DMS153 (cell line): ENCODE measurements at regions not wholly inside any gene's neighbourhood (a gene's known extent, or its start where the extent isn't known, plus 50 kb on each side); places are given as distances from the start of the nearest gene placed in this dataset.
"Not testable (repeated sequence)": the region's sequence is repeated elsewhere in the genome, so short reads cannot be mapped to it uniquely, and the experiment has no call there.

ENCODE experiments used
- DNase-seq: peaks from one replicate; lab custom pipeline; 2025; lab: John Stamatoyannopoulos, UW

GRCh38 chr4:128688846-128689437, 120.6 kb upstream of the JADE1 start:
- DNase-seq, result no peak

DNA sequence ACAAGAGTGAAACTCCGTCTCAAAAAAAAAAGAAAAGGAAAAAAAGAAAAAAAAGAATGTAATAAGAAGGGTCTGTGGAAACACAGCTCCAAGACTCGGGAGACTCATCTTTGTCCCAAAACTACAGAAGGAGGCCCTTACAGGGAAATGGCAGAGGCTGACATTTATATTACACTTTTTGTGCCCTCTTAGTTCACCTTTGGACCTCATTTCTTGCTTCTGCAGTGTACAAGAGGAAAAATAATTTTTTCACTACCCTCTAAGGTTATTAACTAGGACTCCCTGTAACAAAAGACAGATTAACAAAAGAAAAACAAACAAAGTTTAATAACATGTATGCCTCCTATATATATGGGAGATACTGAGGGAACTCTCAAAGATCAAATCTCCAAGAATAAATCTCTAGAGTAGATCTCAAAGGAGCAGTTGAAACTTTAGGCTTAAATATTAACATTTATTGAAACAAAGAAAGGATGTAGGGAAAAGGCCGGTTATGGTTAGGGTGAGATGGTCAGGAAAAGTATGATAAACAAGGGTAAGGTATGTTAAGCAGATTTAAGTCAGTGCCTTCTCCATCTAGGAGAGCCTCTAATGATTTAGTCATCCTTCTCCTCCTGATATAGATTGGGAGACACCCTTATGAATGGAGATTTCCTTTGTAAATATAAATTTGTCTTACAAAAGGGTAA, 121.3 kb upstream of the JADE1 start:
- DNase-seq, result no peak

GRCh38 chr4:128686810-128687209, 122.7 kb upstream of the JADE1 start:
- DNase-seq, result no peak

GRCh38 chr4:128686032-128686465, 123.5 kb upstream of the JADE1 start:
- no peak for DNase-seq

GRCh38 chr4:128684016-128684415, 125.5 kb upstream of the JADE1 start:
- DNase-seq, result no peak

- no peak for DNase-seq
Measured at GRCh38 chr4:128682942-128683666, 126.4 kb upstream of the JADE1 start.

DNA sequence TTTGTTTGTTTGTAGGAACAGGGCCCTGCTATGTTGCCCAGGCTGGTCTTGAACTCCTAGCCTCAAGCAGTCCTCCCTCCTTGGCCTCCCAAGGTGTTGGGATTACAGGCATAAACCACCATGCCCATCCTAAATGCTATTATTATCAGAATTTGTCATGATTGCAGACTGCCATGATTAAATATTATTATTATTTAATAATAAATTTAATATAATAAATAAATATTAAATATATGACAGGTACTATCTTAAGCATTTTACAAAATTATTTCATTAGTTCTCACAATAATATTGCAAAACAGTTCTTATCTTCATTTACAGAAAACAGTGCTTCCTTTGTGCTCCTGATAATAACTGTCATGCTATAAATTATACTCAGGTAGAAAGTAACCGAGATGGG, 133.4 kb upstream of the JADE1 start:
- DNase-seq, result no peak

- no peak for DNase-seq
Measured at GRCh38 chr4:128675083-128675482, 134.4 kb upstream of the JADE1 start.

DNA sequence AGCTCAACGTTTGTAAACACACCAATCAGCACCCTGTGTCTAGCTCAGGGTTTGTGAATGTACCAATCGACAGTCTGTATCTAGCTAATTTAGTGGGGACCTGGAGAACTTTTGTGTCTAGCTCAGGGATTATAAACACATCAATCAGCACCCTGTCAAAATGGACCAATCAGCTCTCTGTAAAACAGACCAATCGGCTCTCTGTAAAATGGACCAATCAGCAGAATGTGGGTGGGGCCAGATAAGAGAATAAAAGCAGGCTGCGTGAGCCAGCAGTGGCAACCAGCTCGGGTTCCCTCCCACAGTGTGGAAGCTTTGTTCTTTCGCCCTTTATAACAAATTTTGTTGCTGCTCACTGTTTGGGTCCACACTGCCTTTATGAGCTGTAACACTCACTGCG, 136.3 kb upstream of the JADE1 start:
- not testable (repeated sequence) for DNase-seq

- not testable (repeated sequence) for DNase-seq
Measured at GRCh38 chr4:128672596-128672995, 136.9 kb upstream of the JADE1 start.

DNA sequence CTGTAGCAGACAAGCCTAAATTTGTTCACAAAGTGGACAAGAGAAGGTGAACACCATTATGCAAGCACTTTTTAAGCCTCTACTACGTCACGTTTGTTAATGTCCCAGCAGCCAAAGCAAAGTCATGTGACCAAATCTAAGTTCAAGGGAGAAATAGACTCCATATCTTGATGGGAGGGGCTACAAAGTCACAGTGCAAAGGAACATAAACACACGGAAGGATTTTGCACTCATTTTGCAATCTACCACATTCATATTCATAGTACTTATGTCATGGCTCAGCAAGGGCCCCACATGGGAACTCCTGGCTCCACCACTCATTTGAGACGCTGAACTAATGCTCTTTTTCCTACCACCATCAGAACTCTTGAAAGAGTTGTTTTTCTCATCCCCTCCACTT, 139.0 kb upstream of the JADE1 start:
- no peak for DNase-seq

- no peak for DNase-seq
Measured at GRCh38 chr4:128668566-128668965, 140.9 kb upstream of the JADE1 start.

DNA sequence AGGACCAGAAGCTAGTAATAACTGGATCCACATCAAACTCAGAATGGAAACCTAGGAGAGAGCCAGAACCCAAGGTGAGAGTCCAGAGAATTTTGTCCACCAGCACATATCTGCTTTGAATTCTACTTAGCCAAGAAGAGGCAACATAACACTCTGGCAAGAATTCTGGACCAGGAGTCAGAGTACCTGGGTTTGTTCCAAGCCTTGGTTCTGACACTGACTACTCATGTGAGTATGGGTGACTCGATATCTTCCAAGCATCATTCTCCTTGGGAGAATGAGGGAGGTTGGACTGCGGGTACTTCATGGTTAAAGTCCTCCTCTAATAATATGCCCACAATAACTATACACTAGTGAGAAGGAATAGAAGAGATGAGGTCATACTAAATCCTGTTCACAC, 144.0 kb upstream of the JADE1 start:
- DNase-seq, result no peak

DNA sequence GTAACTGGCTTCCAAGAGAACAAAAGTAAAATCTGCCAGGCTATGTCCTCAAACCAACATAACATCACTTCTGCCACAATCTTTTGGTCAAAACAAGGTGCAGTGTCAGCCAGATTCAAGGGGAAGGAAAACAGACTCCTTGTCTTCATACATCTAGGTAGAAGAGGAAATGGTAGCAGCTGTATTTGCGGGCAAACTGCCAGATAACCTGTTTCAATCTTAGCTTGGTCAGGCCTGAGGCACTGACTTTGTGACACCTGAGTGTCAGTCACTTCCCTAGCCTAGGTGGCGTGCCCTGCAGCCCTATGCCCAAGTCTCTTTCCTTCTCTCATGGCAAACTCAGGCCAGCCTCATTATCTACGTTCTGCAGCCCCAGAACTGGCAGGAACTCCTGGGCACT, 146.2 kb upstream of the JADE1 start:
- peak; percentile 65 for DNase-seq

DNA sequence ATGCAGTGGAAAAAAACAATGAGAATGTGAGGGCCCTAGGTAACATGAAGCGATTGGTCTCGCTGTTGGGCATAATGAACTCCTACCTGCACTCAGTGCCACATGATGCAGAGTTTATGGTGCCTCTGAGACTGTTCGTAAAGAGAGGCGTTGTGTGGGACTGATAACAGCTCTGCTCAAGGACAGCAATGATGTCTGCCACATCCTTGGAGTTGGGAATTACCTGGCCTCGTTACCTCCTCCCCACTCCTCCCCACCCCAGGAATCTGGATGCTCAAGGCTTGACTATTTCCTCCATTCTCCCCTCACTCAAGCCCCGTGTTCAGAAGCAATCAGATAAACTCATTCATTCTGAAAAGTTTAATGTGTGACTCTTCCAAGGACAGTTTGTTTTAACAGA, 148.0 kb upstream of the JADE1 start:
- DNase-seq, result no peak

DNA sequence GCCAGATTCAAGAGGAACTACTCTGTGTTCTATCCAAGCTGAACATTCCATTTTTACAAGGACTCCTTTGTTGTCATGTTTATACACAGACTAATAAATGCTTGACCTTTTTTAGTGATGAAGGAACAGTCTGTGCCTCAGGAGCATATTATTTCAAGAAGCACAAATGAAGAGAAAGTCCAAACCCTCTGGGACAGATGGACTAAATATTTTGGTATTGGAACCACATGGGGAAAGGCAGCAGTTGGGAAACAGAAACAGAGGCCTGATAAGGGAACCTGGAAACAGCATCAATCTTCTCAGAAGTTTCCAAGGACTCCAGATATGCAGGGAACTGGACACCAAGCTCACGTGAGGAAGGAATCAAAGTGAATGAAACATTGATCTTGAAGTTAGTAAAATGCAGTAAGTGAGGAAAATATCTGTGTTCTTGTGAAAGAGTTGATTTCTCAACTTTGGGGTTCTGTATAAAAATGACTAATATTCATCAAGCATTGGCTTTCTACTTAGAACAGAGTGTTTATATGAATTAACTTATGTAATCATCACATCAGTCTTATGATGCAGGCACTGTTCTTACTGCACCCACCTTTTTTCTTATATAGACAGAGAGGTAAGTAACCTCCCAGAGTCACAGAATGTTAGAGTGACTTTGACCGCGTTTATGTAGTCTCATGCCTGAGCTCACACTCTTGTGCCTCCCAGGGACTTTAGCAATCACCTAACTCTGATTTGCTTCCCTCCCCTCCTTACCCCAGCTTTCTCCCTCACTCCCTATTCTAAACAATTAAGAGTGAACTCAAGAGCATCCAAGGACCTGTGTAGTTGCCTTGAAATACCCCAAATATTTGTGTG, 148.9 kb upstream of the JADE1 start:
- no peak for DNase-seq

GRCh38 chr4:128658214-128658631, 151.3 kb upstream of the JADE1 start:
- DNase-seq, result no peak

DNA sequence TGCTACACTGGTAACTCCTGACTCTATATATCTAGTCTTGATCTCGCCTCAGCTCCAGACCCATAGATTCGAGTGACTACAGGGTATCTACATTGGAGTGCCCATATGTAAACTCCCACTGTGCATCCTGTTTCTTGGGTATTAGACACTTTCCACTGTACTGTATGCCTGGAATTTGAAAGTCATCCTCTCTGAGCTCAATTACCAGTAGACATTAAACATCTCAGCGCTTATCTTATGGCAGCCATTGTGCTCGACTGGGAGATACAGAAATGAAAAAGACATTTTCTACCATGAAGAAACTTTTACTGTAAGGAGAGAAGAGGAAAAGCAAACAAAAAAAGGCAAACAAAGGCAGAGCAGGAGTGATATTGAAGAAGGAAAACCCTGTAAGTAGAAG, 151.9 kb upstream of the JADE1 start:
- no peak for DNase-seq

- DNase-seq, result no peak
Measured at GRCh38 chr4:128654465-128654864, 155.0 kb upstream of the JADE1 start.

GRCh38 chr4:128653527-128654444, 155.7 kb upstream of the JADE1 start:
- no peak for DNase-seq

DNA sequence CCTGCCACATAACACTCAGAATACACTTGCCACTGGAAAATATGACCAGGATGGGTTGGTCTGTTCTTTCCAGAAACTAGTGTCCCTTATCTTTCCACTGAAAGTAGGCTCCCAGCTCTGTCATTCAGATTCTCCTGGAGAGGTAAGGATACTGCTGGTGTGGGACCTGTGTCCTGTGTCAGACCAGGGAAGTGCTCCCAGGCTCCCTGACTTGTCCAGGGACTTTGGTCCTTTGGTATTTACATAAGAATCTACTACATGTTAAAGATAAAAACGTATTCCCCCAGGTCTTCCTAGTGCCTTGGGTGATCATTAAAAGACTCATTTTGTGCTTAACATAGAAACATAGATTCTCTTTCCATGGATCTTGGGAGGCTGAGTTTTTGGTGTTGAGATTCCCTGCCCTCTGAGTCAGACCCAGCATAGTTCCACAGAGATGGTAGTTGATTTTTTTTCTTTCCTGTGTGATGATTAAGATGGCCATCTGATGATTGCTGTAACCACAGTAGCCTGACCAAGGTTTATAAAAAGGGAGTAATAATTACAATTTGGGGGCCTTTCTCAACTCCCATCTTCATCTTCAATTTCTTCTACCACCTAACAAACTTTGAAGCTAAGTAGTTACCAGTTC, 159.8 kb upstream of the JADE1 start:
- no peak for DNase-seq
